Epithelial cell of prostate (primary cell): ENCODE measurements at regions not wholly inside any gene's neighbourhood (a gene's known extent, or its start where the extent isn't known, plus 50 kb on each side); places are given as distances from the start of the nearest gene placed in this dataset.
"Not testable (repeated sequence)": the region's sequence is repeated elsewhere in the genome, so short reads cannot be mapped to it uniquely, and the experiment has no call there.

Experiments
- DNase-seq: peaks from one replicate; pipeline ENCODE4 v3.0.0-alpha.2; 2011; ENCODE audit warnings: low read depth, low spot score
- H3K27ac ChIP-seq: fragments of 450-650 bp; 2 replicates; pipeline ENCODE4 v1.5.1; 2017; ENCODE audit warnings: mild to moderate bottlenecking

- no peak for DNase-seq
- H3K27ac ChIP-seq = no peak overlapping the region
These were observed 1390.3 kb downstream of the RAPGEF2 start for GRCh38 chr4:160493206-160493605.

- no peak overlapping the region for H3K27ac ChIP-seq
- DNase-seq = no peak
These were observed 1392.5 kb downstream of the RAPGEF2 start for GRCh38 chr4:160495356-160495755.

- no peak for DNase-seq
- no peak overlapping the region for H3K27ac ChIP-seq
These were observed 1395.3 kb downstream of the RAPGEF2 start for GRCh38 chr4:160498211-160498610.

GRCh38 chr4:160505724-160506123 is 1402.8 kb downstream of the RAPGEF2 start:
- no peak overlapping the region for H3K27ac ChIP-seq
- DNase-seq = no peak

- H3K27ac ChIP-seq = no peak overlapping the region
- peak; percentile 78 for DNase-seq
These were observed 1408.0 kb downstream of the RAPGEF2 start for GRCh38 chr4:160510928-160511327.

GRCh38 chr4:160514126-160514525 is 1411.2 kb downstream of the RAPGEF2 start:
- peak; percentile 5 for DNase-seq
- H3K27ac ChIP-seq = no peak overlapping the region

GRCh38 chr4:160523231-160523630 is 1420.4 kb downstream of the RAPGEF2 start:
- DNase-seq = no peak
- H3K27ac ChIP-seq = no peak overlapping the region

GRCh38 chr4:160537681-160538080 is 1434.8 kb downstream of the RAPGEF2 start:
- no peak for DNase-seq
- no peak overlapping the region for H3K27ac ChIP-seq

GRCh38 chr4:160546201-160546600 is 1443.3 kb downstream of the RAPGEF2 start:
- no peak for DNase-seq
- H3K27ac ChIP-seq = no peak overlapping the region

GRCh38 chr4:160549951-160550519 is 1447.2 kb downstream of the RAPGEF2 start:
- not testable (repeated sequence) for DNase-seq, H3K27ac ChIP-seq

GRCh38 chr4:160562661-160563060 is 1459.8 kb downstream of the RAPGEF2 start:
- no peak overlapping the region for H3K27ac ChIP-seq
- no peak for DNase-seq

GRCh38 chr4:160563552-160564282 is 1460.8 kb downstream of the RAPGEF2 start:
- no peak for DNase-seq
- H3K27ac ChIP-seq = no peak overlapping the region

GRCh38 chr4:160567634-160568033 is 1464.8 kb downstream of the RAPGEF2 start:
- H3K27ac ChIP-seq = no peak overlapping the region
- no peak for DNase-seq

- H3K27ac ChIP-seq = no peak overlapping the region
- no peak for DNase-seq
These were observed 1467.4 kb downstream of the RAPGEF2 start for GRCh38 chr4:160570271-160570670.

- DNase-seq, H3K27ac ChIP-seq: not testable (repeated sequence)
These were observed 1471.4 kb downstream of the RAPGEF2 start for GRCh38 chr4:160574272-160574671.

- no peak overlapping the region for H3K27ac ChIP-seq
- no peak for DNase-seq
These were observed 1477.7 kb downstream of the RAPGEF2 start for GRCh38 chr4:160580581-160580980.

- H3K27ac ChIP-seq = no peak overlapping the region
- DNase-seq = no peak
These were observed 1489.4 kb downstream of the RAPGEF2 start for GRCh38 chr4:160592258-160592657.

GRCh38 chr4:160595646-160596045 is 1492.8 kb downstream of the RAPGEF2 start:
- DNase-seq = no peak
- H3K27ac ChIP-seq = no peak overlapping the region

- no peak for DNase-seq
- H3K27ac ChIP-seq = no peak overlapping the region
These were observed 1501.7 kb downstream of the RAPGEF2 start for GRCh38 chr4:160604541-160604940.

GRCh38 chr4:160611181-160611580 is 1508.3 kb downstream of the RAPGEF2 start:
- DNase-seq = no peak
- H3K27ac ChIP-seq = no peak overlapping the region

GRCh38 chr4:160631044-160631443 is 1528.2 kb downstream of the RAPGEF2 start:
- DNase-seq = no peak
- no peak overlapping the region for H3K27ac ChIP-seq

- H3K27ac ChIP-seq = no peak overlapping the region
- DNase-seq = no peak
These were observed 1511.0 kb downstream of the FSTL5 start for GRCh38 chr4:160652790-160653189.
